SU-DHL-6 (cell line): ENCODE measurements at regions not wholly inside any gene's neighbourhood (a gene's known extent, or its start where the extent isn't known, plus 50 kb on each side); places are given as distances from the start of the nearest gene placed in this dataset.

Source experiments
- H2AFZ ChIP-seq: fragments of 200-600 bp; sonication (generic); 2 replicates; pipeline ENCODE4 v1.6.1; 2014; ENCODE audit warnings: low read depth, mild to moderate bottlenecking, moderate library complexity, mixed read lengths, antibody characterized with exemption, low read length; ENCODE audit not compliant: severe bottlenecking
- H3F3A ChIP-seq: fragments of 200-600 bp; shearing (Covaris generic); 2 replicates; pipeline ENCODE4 v1.6.0; 2016; ENCODE audit warnings: antibody characterized with exemption, mild to moderate bottlenecking; ENCODE audit not compliant: insufficient read depth
- H3K27ac ChIP-seq: fragments of 200-600 bp; sonication (generic); 2 replicates; pipeline ENCODE4 v1.5.1; 2016; ENCODE audit warnings: low read depth, mild to moderate bottlenecking, low read length, moderate library complexity, mixed read lengths
- H3K27me3 ChIP-seq: fragments of 200-600 bp; sonication (generic), shearing (Covaris generic); 2 replicates; pipeline ENCODE4 v1.6.0; 2014; ENCODE audit warnings: mild to moderate bottlenecking, low read length
- H3K36me3 ChIP-seq: fragments of 200-600 bp; sonication (generic); 2 replicates; pipeline ENCODE4 v1.6.1; 2014; ENCODE audit warnings: mild to moderate bottlenecking, low read length, mixed read lengths
- H3K4me2 ChIP-seq: fragments of 300-600, 200-600 bp; shearing (Covaris generic), sonication (generic); 2 replicates; pipeline ENCODE4 v1.6.0; 2014; ENCODE audit warnings: low read length, low read depth, mild to moderate bottlenecking; ENCODE audit not compliant: poor library complexity, severe bottlenecking
- H3K4me3 ChIP-seq: fragments of 200-600 bp; sonication (generic); 2 replicates; pipeline ENCODE4 v1.5.1; 2014; ENCODE audit warnings: antibody characterized with exemption, low read length, mild to moderate bottlenecking, mixed read lengths; ENCODE audit not compliant: insufficient read depth, poor library complexity, severe bottlenecking
- H3K79me2 ChIP-seq: fragments of 200-600 bp; sonication (generic); 2 replicates; pipeline ENCODE4 v1.6.1; 2014; ENCODE audit warnings: mild to moderate bottlenecking, low read length, moderate library complexity; ENCODE audit not compliant: insufficient read depth
- H3K9ac ChIP-seq: fragments of 200-600 bp; sonication (generic); 2 replicates; pipeline ENCODE4 v1.7.0; 2014; ENCODE audit warnings: mild to moderate bottlenecking, low read length
- H3K9me2 ChIP-seq: fragments of 200-600 bp; sonication (generic); replicated peaks from 2 replicates; pipeline ENCODE4 v1.6.1; 2014; ENCODE audit warnings: low read length; ENCODE audit not compliant: insufficient read depth
- H3K9me3 ChIP-seq: fragments of 200-600 bp; sonication (generic); 2 replicates; pipeline ENCODE4 v1.6.1; 2014; ENCODE audit warnings: low read length, mixed read lengths; ENCODE audit not compliant: insufficient read depth
- H4K20me1 ChIP-seq: fragments of 200-600 bp; sonication (generic); 2 replicates; pipeline ENCODE4 v1.6.1; 2014; ENCODE audit warnings: low read depth, mild to moderate bottlenecking, antibody characterized with exemption, low read length, moderate library complexity, mixed read lengths
- EZH2phosphoT487 ChIP-seq: fragments of 200-600 bp; sonication (generic), shearing (Covaris generic); conservative IDR thresholded peaks from 2 replicates; pipeline ENCODE4 v1.6.1; 2018; ENCODE audit warnings: mild to moderate bottlenecking, antibody characterized with exemption, low read length, moderate library complexity, mixed read lengths
- TF ChIP-seq, protein P1 (sequence below): fragments of 200-600 bp; sonication (generic); IDR thresholded peaks from one replicate; pipeline ENCODE4 v1.5.1; 2017; ENCODE audit warnings: antibody characterized with exemption, mild to moderate bottlenecking, low read length, moderate library complexity; ENCODE audit not compliant: insufficient read depth, poor library complexity, severe bottlenecking

DNA sequence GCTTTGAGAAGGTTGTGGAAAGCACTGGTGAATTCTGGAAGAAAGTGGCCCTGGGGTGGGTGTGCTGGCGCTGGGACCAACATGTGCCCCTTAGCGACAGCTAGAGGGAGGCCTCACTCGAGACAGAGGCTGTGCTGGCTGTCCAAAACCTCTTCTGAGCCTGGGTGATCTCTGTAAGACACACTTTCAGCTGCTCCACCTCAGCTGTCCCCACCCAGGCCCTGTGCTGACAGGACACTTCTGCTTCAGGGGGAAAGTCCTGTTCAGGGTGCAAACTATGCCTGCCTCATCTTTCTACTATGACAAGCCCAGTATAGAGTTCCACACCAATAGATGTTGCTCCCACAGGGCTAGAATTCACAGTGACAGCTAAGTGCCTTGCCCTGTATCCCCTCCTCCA is 426.4 kb downstream of the MED10 start:
- H3K36me3 ChIP-seq: no peaks in the 10 kb centered on the region
- H3K9ac ChIP-seq: no peak overlapping the region
- no peak overlapping the region for H3K4me2 ChIP-seq
- no peaks in the 10 kb centered on the region for H4K20me1 ChIP-seq
- H3K27ac ChIP-seq: no peak overlapping the region
- TF ChIP-seq EZH2phosphoT487: no peak
- TF ChIP-seq, protein P1, sequence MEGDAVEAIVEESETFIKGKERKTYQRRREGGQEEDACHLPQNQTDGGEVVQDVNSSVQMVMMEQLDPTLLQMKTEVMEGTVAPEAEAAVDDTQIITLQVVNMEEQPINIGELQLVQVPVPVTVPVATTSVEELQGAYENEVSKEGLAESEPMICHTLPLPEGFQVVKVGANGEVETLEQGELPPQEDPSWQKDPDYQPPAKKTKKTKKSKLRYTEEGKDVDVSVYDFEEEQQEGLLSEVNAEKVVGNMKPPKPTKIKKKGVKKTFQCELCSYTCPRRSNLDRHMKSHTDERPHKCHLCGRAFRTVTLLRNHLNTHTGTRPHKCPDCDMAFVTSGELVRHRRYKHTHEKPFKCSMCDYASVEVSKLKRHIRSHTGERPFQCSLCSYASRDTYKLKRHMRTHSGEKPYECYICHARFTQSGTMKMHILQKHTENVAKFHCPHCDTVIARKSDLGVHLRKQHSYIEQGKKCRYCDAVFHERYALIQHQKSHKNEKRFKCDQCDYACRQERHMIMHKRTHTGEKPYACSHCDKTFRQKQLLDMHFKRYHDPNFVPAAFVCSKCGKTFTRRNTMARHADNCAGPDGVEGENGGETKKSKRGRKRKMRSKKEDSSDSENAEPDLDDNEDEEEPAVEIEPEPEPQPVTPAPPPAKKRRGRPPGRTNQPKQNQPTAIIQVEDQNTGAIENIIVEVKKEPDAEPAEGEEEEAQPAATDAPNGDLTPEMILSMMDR: no peak
- H3F3A ChIP-seq: no peaks in the 10 kb centered on the region
- H3K4me3 ChIP-seq: no peak overlapping the region
- no peak overlapping the region for H2AFZ ChIP-seq
- no peaks in the 10 kb centered on the region; the same call in 1 of the 2 replicates for H3K9me3 ChIP-seq
- H3K79me2 ChIP-seq: no peaks in the 10 kb centered on the region
- no peaks in the 10 kb centered on the region for H3K9me2 ChIP-seq
- H3K27me3 ChIP-seq: no peaks in the 10 kb centered on the region

DNA sequence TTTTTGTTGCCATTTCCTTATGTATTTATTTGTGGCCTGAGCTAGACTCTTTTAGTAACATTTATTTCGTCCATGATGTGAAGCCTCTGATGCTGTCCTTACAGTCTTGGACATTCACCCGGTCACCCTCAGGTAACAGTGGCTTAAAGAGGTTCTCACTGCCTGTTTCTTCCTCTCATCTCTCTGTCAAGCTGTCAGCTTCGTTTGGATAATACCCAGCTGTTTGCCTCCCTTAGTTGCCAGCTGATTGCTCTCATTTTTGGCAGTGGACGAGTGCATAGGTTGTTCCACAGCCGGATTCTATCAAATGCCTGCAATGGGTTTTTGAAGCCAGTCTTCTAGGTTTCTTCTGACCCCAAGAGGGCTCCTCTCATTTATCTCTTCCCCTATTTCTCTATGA is 427.7 kb downstream of the MED10 start:
- no peak for TF ChIP-seq EZH2phosphoT487
- TF ChIP-seq, protein P1: no peak
- no peaks in the 10 kb centered on the region for H3K27me3 ChIP-seq
- no peaks in the 10 kb centered on the region for H4K20me1 ChIP-seq

DNA sequence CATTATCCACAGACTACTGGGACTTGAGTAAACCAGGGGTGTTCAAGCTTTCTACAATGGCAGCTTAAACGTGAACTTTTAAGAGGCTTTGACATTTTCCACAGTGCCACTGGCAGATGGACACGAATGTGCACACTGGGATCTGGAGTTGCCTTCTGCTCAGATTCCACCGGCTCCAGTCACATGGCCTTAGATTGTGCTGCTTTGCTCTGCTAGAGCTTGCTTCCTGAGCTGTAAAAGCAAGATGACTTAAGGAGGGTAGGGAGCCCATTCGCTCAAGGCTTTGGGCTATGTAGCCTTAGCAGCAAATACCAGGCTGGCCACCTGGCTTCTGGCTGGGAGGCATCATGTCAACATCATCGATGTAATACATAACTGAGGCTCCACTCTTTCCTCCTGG is 436.9 kb downstream of the MED10 start:
- Histone ChIP-seq H3K4me3 (no peak overlapping the region), H3K27ac (no peak overlapping the region), H3K27me3 (no peaks in the 10 kb centered on the region), H2AFZ (no peak overlapping the region), H3K9me2 (no peaks in the 10 kb centered on the region; the same call in 1 of the 2 replicates), H3K79me2 (no peaks in the 10 kb centered on the region), H3K9ac (no peak overlapping the region), H3K4me2 (no peak overlapping the region), H3F3A (no peaks in the 10 kb centered on the region), H3K36me3 (no peaks in the 10 kb centered on the region), H3K9me3 (no peaks in the 10 kb centered on the region), H4K20me1 (no peaks in the 10 kb centered on the region)
- TF ChIP-seq, protein P1: no peak
- no peak for TF ChIP-seq EZH2phosphoT487

More for the DNA sequence above, 427.7 kb downstream of the MED10 start:
- Histone ChIP-seq H3K9me3 (no peaks in the 10 kb centered on the region), H3K79me2 (no peaks in the 10 kb centered on the region), H3K27ac (no peak overlapping the region), H3K4me3 (no peak overlapping the region), H3K9ac (no peak overlapping the region), H3K36me3 (no peaks in the 10 kb centered on the region), H3K9me2 (no peaks in the 10 kb centered on the region), H3F3A (no peaks in the 10 kb centered on the region), H2AFZ (no peak overlapping the region), H3K4me2 (no peak overlapping the region)
